Transverse colon (tissue), 4 donors: ENCODE measurements at regions not wholly inside any gene's neighbourhood (a gene's known extent, or its start where the extent isn't known, plus 50 kb on each side); places are given as distances from the start of the nearest gene placed in this dataset.

Source experiments
- EP300 ChIP-seq: sonication (generic); formaldehyde crosslinking; IDR thresholded peaks from one replicate; pipeline ENCODE4 v1.6.1; 2017; ENCODE audit warnings: antibody characterized with exemption, low read depth
- POLR2A ChIP-seq: fragments of 450-650 bp; IDR thresholded peaks from one replicate; pipeline ENCODE4 v1.6.1; 2016; ENCODE audit warnings: antibody characterized with exemption, mild to moderate bottlenecking, moderate library complexity
- POLR2AphosphoS5 ChIP-seq, 3 donors: sonication (generic); formaldehyde crosslinking; IDR thresholded peaks; one replicate each; pipeline ENCODE4 v1.6.1; 2016; ENCODE audit warnings: antibody characterized with exemption in 3 of 3
- TF ChIP-seq, protein P1 (sequence below), 5 experiments: fragments of 200-600 bp in 3 of 5; fragments of 450-650 bp in 2 of 5; sonication (generic) in 3 of 5; IDR thresholded peaks; 1 replicate in 2 of 5; 2 replicates in 3 of 5; pipeline ENCODE4 v1.5.1; 2016 to 2017; ENCODE audit warnings: antibody characterized with exemption in 5 of 5, inconsistent platforms in 3 of 5, mild to moderate bottlenecking in 2 of 5, moderate library complexity in 1 of 5

DNA sequence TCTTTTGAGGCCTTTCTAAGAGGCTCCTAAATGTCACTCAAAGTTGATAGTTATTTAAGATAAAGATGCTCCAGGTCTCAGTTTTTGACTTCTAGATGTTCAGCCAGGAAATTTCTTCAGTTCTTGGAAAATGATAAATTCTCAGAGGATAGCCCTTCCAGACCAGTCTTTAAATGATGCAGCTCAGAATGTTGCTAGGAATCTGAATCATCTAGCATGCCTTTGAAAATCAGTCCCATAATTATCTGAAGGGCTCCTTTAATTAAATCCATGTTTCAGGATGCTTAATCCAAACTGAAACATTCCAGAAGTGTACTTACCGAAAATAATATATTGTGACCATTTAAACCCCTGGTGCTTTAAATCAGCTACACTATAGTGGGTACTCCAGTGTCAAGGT is 107.5 kb upstream of the FBN2 start:
- TF ChIP-seq, protein P1, sequence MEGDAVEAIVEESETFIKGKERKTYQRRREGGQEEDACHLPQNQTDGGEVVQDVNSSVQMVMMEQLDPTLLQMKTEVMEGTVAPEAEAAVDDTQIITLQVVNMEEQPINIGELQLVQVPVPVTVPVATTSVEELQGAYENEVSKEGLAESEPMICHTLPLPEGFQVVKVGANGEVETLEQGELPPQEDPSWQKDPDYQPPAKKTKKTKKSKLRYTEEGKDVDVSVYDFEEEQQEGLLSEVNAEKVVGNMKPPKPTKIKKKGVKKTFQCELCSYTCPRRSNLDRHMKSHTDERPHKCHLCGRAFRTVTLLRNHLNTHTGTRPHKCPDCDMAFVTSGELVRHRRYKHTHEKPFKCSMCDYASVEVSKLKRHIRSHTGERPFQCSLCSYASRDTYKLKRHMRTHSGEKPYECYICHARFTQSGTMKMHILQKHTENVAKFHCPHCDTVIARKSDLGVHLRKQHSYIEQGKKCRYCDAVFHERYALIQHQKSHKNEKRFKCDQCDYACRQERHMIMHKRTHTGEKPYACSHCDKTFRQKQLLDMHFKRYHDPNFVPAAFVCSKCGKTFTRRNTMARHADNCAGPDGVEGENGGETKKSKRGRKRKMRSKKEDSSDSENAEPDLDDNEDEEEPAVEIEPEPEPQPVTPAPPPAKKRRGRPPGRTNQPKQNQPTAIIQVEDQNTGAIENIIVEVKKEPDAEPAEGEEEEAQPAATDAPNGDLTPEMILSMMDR (IDR thresholded peaks at IDR 0.05) = no peak
- TF ChIP-seq POLR2A (no peak), EP300 (no peak), POLR2AphosphoS5 (IDR thresholded peaks at IDR 0.05) (no peak)
